ENCODE measurements at regions not wholly inside any gene's neighbourhood (a gene's known extent, or its start where the extent isn't known, plus 50 kb on each side); places are given as distances from the start of the nearest gene placed in this dataset.
"Not testable (repeated sequence)": the region's sequence is repeated elsewhere in the genome, so short reads cannot be mapped to it uniquely, and the experiment has no call there.

DNA sequence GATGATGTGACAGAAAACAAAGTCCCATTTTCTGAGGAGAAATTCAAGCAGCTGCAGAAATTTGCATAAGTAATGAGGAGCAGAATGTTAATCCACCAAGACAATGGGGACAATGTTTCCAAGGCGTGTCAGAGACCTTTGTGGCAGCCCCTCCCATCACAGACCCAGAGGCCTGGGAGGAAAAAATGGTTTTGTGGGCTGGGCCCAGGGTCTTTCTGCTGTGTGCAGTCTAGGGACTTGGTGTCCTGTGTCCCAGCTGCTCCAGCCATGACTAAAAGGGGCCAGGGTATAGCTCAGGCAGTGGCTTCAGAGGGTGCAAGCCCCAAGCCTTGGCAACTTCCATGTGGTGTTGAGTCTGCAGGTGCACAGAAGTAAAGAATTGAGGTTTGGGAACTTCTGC, 84.6 kb upstream of the THUMPD2 start:
- TF ChIP-seq CTCF (conservative IDR thresholded peaks at IDR 0.05 in 1 of 2, IDR thresholded peaks at IDR 0.05 in 1 of 2; ENCODE audit: low read depth in 1 of 2, low read length in 2 of 2); EZH2 (IDR thresholded peaks at IDR 0.05; ENCODE audit: low read length, missing control alignments): not testable (repeated sequence)

Measured in fibroblast of lung (primary cell).